ENCODE measurements at regions not wholly inside any gene's neighbourhood (a gene's known extent, or its start where the extent isn't known, plus 50 kb on each side); places are given as distances from the start of the nearest gene placed in this dataset.

GRCh38 chr9:14992516-14992915, 82.3 kb upstream of the FREM1 start:
- TF ChIP-seq RBBP5 (IDR thresholded peaks at IDR 0.05; ENCODE audit: borderline replicate concordance, low read depth, low read length) (no peak), CHD2 (IDR thresholded peaks at IDR 0.05; ENCODE audit: low read length) (no peak), CTBP2 (IDR thresholded peaks at IDR 0.05; ENCODE audit: borderline replicate concordance, insufficient read depth, insufficient read length, low read length) (no peak), USF2 (IDR thresholded peaks at IDR 0.05; ENCODE audit: low read length) (no peak), TAF7 (optimal IDR thresholded peaks at IDR 0.05; ENCODE audit: borderline replicate concordance, low read depth, low read length) (no peak), SIX5 (IDR thresholded peaks at IDR 0.05; ENCODE audit: low read depth, low read length) (no peak), ZNF274 (IDR thresholded peaks at IDR 0.05; ENCODE audit: borderline replicate concordance, extremely low read depth, low read length) (no peak), TEAD4 (IDR thresholded peaks at IDR 0.05; ENCODE audit: low read depth, low read length) (no peak)
- Histone ChIP-seq H3K18ac (ENCODE audit: extremely low read depth, low read length) (no peak overlapping the region; the same call in 1 of the 2 replicates), H3K56ac (replicated peaks; ENCODE audit: insufficient read length, low read depth, low read length) (no peak overlapping the region), H2BK20ac (ENCODE audit: low read length) (no peak overlapping the region), H2AK5ac (ENCODE audit: low read depth, low read length) (no peak overlapping the region), H3K36me3 (ENCODE audit: control insufficient read depth in 2 of 4, insufficient read depth in 4 of 4, low read length in 3 of 4) (no peaks in the 10 kb centered on the region), H3K79me2 (ENCODE audit: control insufficient read depth in 1 of 2, insufficient read depth in 2 of 2, low read length in 2 of 2) (no peaks in the 10 kb centered on the region), H3K9me3 (ENCODE audit: insufficient read depth in 2 of 2, low read depth in 1 of 2, low read length in 1 of 2) (no peaks in the 10 kb centered on the region), H3K27me3 (replicated peaks in 1 of 4; ENCODE audit: control insufficient read depth in 3 of 4, extremely low read depth in 1 of 4, insufficient read depth in 3 of 4, low read length in 3 of 4) (no peaks in the 10 kb centered on the region; a peak in 1 of 7 replicates), H2BK12ac (ENCODE audit: low read depth, low read length) (no peak overlapping the region), H3K4me2 (ENCODE audit: insufficient read depth in 1 of 2, low read depth in 2 of 2, low read length in 2 of 2) (peak overlapping the region; percentile 72 to 97), H2BK5ac (ENCODE audit: low read depth, low read length) (no peak overlapping the region), H3K9ac (replicated peaks in 1 of 4; ENCODE audit: extremely low read depth in 1 of 4, low read depth in 3 of 4, low read length in 3 of 4) (peak overlapping the region in 2 of 4 experiments; percentile 6 to 79; a peak in 1 of 7 replicates), H3K23me2 (ENCODE audit: low read depth, low read length) (peaks cover 7% of the 10 kb centered on the region; the same call in 1 of the 2 replicates), H4K91ac (replicated peaks; ENCODE audit: insufficient read length, low read length) (no peak overlapping the region), H2AFZ (ENCODE audit: low read length) (peak overlapping the region; percentile 90), H3K4me1 (replicated peaks in 1 of 4; ENCODE audit: control insufficient read depth in 3 of 4, insufficient read depth in 4 of 4, low read length in 3 of 4) (peaks cover 0 to 2% (median 1%) of the 10 kb centered on the region in 4 experiments; a peak in 2 of 7 replicates), H2BK15ac (ENCODE audit: low read length) (no peak overlapping the region), H3K27ac (ENCODE audit: low read depth, low read length) (no peak overlapping the region), H3K4me3 (ENCODE audit: extremely low read depth in 1 of 4, insufficient read depth in 2 of 4, low read depth in 3 of 4, low read length in 4 of 4) (peak overlapping the region; percentile 28 to 85 (median 55)), H3K23ac (ENCODE audit: insufficient read length) (no peak overlapping the region), H3K14ac (ENCODE audit: insufficient read length) (no peak overlapping the region), H3K79me1 (ENCODE audit: low read depth, low read length) (no peaks in the 10 kb centered on the region), H2BK120ac (replicated peaks; ENCODE audit: low read depth, low read length) (no peak overlapping the region), H4K8ac (ENCODE audit: extremely low read depth, insufficient read depth, low read length) (no peak overlapping the region), H3K4ac (replicated peaks; ENCODE audit: insufficient read length, low read depth, low read length) (no peak overlapping the region), H4K5ac (ENCODE audit: insufficient read length, low read depth, low read length) (no peak overlapping the region), H4K20me1 (replicated peaks in 1 of 2; ENCODE audit: control insufficient read depth in 1 of 2, insufficient read depth in 2 of 2, low read length in 2 of 2) (no peaks in the 10 kb centered on the region)
- ChIA-PET POLR2A (ENCODE audit: partially characterized antibody) (interaction anchor here (0.8 kb wide), 1 partner anchor 143 kb away, joined by 4 read pairs; no protein-coding TSS in a partner anchor), CTCF (ENCODE audit: partially characterized antibody) (interaction anchor here (1.2 to 1.5 kb wide), 2 partner anchors 141 to 150 kb away, joined by 3 read pairs; no protein-coding TSS in a partner anchor)
- no peak for FAIRE-seq
- 74% methylated on average over 5 of the region's 5 CpGs; no CpG with 5 or more reads in 1 of the 2 experiments for WGBS, 2 experiments (ENCODE audit: extremely low coverage in 1 of 2, insufficient coverage in 1 of 2, insufficient read length in 1 of 2, insufficient replicate concordance in 2 of 2, low coverage in 1 of 2, low lambda C conversion rate in 2 of 2, missing lambda C conversion rate in 1 of 2)
- DNase-seq (ENCODE audit: low read depth in 1 of 2, low spot score in 2 of 2) = no peak
